ENCODE measurements at regions not wholly inside any gene's neighbourhood (a gene's known extent, or its start where the extent isn't known, plus 50 kb on each side); places are given as distances from the start of the nearest gene placed in this dataset.

- ChIA-PET POLR2A (no interaction called here), CTCF (no interaction called here)
- TF ChIP-seq, protein P1, sequence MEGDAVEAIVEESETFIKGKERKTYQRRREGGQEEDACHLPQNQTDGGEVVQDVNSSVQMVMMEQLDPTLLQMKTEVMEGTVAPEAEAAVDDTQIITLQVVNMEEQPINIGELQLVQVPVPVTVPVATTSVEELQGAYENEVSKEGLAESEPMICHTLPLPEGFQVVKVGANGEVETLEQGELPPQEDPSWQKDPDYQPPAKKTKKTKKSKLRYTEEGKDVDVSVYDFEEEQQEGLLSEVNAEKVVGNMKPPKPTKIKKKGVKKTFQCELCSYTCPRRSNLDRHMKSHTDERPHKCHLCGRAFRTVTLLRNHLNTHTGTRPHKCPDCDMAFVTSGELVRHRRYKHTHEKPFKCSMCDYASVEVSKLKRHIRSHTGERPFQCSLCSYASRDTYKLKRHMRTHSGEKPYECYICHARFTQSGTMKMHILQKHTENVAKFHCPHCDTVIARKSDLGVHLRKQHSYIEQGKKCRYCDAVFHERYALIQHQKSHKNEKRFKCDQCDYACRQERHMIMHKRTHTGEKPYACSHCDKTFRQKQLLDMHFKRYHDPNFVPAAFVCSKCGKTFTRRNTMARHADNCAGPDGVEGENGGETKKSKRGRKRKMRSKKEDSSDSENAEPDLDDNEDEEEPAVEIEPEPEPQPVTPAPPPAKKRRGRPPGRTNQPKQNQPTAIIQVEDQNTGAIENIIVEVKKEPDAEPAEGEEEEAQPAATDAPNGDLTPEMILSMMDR (IDR thresholded peaks at IDR 0.05; ENCODE audit: control extremely low read depth, extremely low read depth, low read depth, missing control alignments) = no peak
- no peak for DNase-seq (ENCODE audit: extremely low spot score)
These were observed 134.8 kb upstream of the HDAC4 start for GRCh38 chr2:239535413-239536144.

DNA sequence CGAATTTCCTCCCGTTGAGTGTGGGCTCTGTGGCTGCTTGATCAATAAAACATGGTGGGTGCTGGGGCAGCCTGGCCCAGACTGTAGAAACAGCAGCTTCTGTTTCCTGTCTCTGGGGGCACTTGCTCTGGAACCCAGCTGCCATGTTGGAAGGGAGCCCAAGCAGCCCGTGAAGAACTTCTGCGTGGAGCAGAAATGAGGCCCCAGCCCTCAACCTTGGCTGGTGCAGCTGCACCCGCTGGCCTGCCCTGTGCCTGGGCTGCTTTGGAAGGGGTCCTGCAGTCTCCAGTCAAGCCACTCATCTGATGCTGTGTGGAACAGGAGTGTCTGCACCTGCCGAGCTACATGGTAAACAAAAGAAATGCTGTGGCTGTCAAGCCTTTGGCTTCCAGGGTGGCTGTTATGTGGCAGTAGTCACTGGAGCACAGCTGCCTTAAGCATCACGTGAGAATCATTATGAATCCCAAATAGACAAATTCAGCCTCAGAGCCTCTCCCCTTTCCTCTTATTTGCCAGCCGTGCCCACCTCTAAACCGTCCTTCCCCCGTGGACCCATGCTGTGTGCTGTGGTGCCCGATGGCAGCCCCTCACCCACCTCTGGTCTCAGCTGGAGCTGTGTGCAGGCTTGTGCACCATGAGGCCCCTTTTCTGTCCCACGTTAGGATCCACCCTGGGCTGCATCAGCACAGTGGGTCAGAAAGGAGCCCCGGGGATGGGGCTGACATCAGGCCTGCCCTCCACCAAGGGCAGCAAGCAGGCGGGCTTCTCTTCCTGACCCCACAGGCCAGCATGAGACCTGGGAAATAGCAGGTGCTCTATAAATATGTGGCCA is 134.0 kb upstream of the HDAC4 start:
- TF ChIP-seq, protein P1 (IDR thresholded peaks at IDR 0.05; ENCODE audit: control extremely low read depth, extremely low read depth, low read depth, missing control alignments) = no peak
- ChIA-PET POLR2A (no interaction called here), CTCF (no interaction called here)
- DNase-seq (ENCODE audit: extremely low spot score) = no peak

GRCh38 chr2:239533569-239534316 is 132.9 kb upstream of the HDAC4 start:
- CTCF ChIA-PET = interaction anchor here (0.7 kb wide), 1 partner anchor 11 kb away, joined by 3 read pairs; no protein-coding TSS in a partner anchor
- DNase-seq (ENCODE audit: extremely low spot score) = no peak

DNA sequence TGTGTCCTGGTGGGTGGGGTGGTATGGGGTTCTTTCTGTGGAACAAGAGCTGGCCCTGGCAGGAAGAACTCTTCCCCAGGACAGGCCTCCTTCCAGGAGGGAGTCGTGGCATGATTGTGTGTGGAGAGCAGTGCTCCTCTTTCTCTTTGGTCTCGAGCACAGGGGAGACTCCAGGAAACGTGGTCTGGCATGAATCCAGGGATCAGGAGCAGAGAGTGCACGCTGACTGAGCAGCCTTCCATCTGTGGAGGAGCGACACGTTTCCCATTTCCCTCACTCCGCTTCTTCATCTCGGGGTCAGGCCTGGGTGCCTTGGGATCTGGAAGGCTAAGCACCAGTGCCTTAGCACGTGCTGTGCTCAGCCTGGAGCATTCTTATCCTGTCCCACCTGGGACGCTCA is 132.0 kb upstream of the HDAC4 start:
- no peak for DNase-seq (ENCODE audit: extremely low spot score)
- CTCF ChIA-PET = no interaction called here
- TF ChIP-seq, protein P1 (IDR thresholded peaks at IDR 0.05; ENCODE audit: control extremely low read depth, extremely low read depth, low read depth, missing control alignments) = no peak
- POLR2A ChIA-PET = no interaction called here

More at GRCh38 chr2:239533569-239534316, 132.9 kb upstream of the HDAC4 start:
- POLR2A ChIA-PET = no interaction called here
- TF ChIP-seq, protein P1 (IDR thresholded peaks at IDR 0.05; ENCODE audit: control extremely low read depth, extremely low read depth, low read depth, missing control alignments) = no peak

DNA sequence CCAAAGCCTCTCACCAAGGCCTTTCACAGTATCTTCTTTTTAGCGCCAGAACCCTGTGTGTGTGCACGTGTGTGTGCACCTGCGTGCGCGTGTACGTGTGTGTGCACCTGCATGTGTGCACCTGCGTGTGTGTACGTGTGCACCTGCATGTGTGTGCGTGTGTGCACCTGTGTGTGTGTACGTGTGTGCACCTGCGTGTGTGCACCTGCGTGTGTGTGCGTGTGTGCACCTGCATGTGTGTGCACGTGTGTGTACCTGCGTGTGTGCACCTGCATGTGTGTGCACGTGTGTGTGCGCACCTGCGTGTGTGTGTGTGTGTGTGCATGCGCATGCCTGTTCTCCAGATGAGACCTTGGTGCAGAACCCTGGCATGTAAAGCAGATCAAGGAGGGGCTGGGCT is 131.4 kb upstream of the HDAC4 start:
- POLR2A ChIA-PET = no interaction called here
- TF ChIP-seq, protein P1 (IDR thresholded peaks at IDR 0.05; ENCODE audit: control extremely low read depth, extremely low read depth, low read depth, missing control alignments) = no peak

DNA sequence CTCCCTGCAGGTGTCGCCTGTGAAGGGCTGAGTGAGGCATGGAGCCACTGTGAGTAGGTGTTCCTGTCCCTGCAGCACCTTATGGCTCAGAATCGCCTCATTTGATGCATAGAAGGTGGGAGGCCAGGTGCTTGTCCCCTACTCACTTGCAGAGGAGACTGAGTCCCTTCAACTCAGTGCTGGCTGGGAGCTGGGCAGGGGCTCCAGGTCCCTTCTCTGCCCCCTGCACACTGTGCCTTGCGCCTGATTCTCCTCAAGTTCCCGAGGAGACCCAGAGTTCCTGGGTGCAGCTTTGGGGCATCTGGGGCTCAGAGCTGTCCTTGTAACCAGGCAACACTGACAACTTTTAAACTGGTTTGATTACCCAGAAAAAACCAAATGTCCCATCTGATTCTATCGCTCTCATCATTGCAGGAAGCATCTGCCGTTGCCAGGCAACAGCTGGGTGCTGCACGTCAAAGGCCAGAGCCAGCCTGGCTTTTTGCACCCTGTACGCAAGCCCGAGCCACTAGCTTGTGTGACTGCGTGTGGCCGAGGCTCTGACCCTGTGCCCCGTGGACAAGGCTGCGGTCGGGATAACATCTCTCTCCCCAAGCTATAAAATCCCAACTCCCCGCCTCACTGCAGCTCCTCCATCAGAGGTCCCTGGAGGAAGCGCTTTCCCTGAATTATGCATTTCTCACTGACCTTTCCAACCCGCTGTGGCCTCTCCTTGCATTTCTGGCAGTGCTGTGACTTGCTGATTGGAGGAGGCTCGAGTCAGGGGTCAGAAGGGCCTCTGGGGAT is 130.8 kb upstream of the HDAC4 start:
- TF ChIP-seq, protein P1 (IDR thresholded peaks at IDR 0.05; ENCODE audit: control extremely low read depth, extremely low read depth, low read depth, missing control alignments) = no peak
- no peak for DNase-seq (ENCODE audit: extremely low spot score)
- ChIA-PET POLR2A (no interaction called here), CTCF (no interaction called here)

More for the DNA sequence above, 131.4 kb upstream of the HDAC4 start:
- CTCF ChIA-PET = no interaction called here
- no peak for DNase-seq (ENCODE audit: extremely low spot score)

Data from GM10248 (cell line).